Stimulated activated CD4-positive, alpha-beta T cell treated with anti-CD3 and anti-CD28 coated beads, Interleukin-15, amount 100 ng/mL, for 48 hours (primary cell): ENCODE measurements at regions not wholly inside any gene's neighbourhood (a gene's known extent, or its start where the extent isn't known, plus 50 kb on each side); places are given as distances from the start of the nearest gene placed in this dataset.

ENCODE experiments used
- DNase-seq, 2 donors: peaks; one replicate each; pipeline ENCODE4 v3.0.0-alpha.2; 2020; ENCODE audit warnings: low read depth in 2 of 2

DNA sequence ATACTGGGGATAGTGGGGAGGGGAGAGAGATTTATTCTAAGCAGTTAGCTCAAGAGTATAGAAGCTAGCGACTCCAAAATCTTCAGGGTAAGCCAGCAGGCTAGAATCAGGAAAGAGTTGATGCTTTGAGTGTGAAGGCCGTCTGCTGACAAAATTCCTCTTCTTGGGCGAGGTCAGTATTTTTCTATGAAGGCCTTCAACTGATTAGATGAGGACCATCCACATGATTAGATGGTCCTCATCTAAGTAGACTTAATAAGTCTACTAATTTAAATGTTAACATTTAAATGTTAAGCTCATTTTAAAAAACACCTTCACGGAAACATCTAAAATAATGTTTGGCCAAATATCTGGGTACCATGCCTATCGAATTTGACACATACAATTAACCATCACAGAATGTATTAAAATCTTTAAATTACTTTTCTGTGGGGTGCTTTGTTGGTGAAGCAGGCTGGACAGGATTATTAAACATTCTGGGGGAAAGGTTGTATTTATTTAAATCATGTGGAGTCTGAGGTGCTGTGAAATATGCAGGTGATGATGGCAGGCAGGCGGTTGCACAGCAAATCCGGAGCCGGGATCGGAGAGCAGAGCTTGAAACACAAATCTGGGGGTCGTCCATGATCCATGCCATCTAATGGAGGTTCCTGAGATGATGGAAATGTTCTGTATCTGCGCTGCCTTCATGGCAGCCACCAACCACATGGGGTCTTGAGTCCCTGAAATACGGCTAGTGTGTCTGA is 49.8 kb upstream of the ADORA2B start:
- no peak for DNase-seq
